Upper lobe of left lung (tissue), 4 donors: ENCODE measurements at regions not wholly inside any gene's neighbourhood (a gene's known extent, or its start where the extent isn't known, plus 50 kb on each side); places are given as distances from the start of the nearest gene placed in this dataset.

Source experiments
- CTCF ChIP-seq, 6 experiments: fragments of 450-650 bp in 4 of 6; fragments of 200-600 bp in 2 of 6; sonication (generic) in 2 of 6; IDR thresholded peaks; one replicate each; pipeline ENCODE4 v1.5.1; 2016 to 2019; ENCODE audit warnings: antibody characterized with exemption in 6 of 6
- POLR2A ChIP-seq, 4 donors: fragments of 450-650 bp; IDR thresholded peaks; one replicate each; pipeline ENCODE4 v1.5.1; 2016 to 2017; ENCODE audit warnings: antibody characterized with exemption in 4 of 4, mild to moderate bottlenecking in 2 of 4

- no peak for TF ChIP-seq CTCF (IDR thresholded peaks at IDR 0.05)
- no peak for TF ChIP-seq POLR2A (IDR thresholded peaks at IDR 0.05)
These were observed 76.3 kb upstream of the SESN3 start for GRCh38 chr11:95307286-95307685.
